Liver (tissue), 7 donors: ENCODE measurements at regions not wholly inside any gene's neighbourhood (a gene's known extent, or its start where the extent isn't known, plus 50 kb on each side); places are given as distances from the start of the nearest gene placed in this dataset.
"Not testable (repeated sequence)": the region's sequence is repeated elsewhere in the genome, so short reads cannot be mapped to it uniquely, and the experiment has no call there.

Source experiments
- DNase-seq: peaks from one replicate; pipeline ENCODE4 v3.0.0-alpha.2; 2017; ENCODE audit warnings: low spot score
- H3K27ac ChIP-seq, 2 donors: one replicate each; pipeline ENCODE4 v1.7.0; 2013; ENCODE audit warnings: inconsistent platforms in 2 of 2, low read length in 2 of 2, control low read depth in 1 of 2, low read depth in 1 of 2, mild to moderate bottlenecking in 1 of 2
- H3K27me3 ChIP-seq, 4 donors: one replicate each; pipeline versions ENCODE4 v1.6.1 to v1.7.0; 2013; ENCODE audit warnings: low read length in 3 of 4, inconsistent platforms in 1 of 4, mild to moderate bottlenecking in 1 of 4, moderate library complexity in 1 of 4; ENCODE audit not compliant: control insufficient read depth in 4 of 4, insufficient read depth in 4 of 4
- H3K36me3 ChIP-seq, 4 donors: one replicate each; pipeline versions ENCODE4 v1.6.1 to v1.7.0; 2013; ENCODE audit warnings: low read length in 3 of 4, mild to moderate bottlenecking in 3 of 4, low read depth in 1 of 4, moderate library complexity in 1 of 4; ENCODE audit not compliant: control insufficient read depth in 4 of 4, insufficient read depth in 3 of 4
- H3K4me1 ChIP-seq, 4 donors: one replicate each; pipeline versions ENCODE4 v1.6.1 to v1.7.0; 2013; ENCODE audit warnings: low read length in 3 of 4, mild to moderate bottlenecking in 3 of 4, moderate library complexity in 1 of 4; ENCODE audit not compliant: control insufficient read depth in 4 of 4, insufficient read depth in 4 of 4
- H3K4me3 ChIP-seq, 3 donors: one replicate each; pipeline versions ENCODE4 v1.6.1 to v1.7.0; 2013; ENCODE audit warnings: low read length in 3 of 3, control low read depth in 1 of 3, low read depth in 1 of 3, mild to moderate bottlenecking in 1 of 3
- H3K9ac ChIP-seq, 2 donors: one replicate each; pipeline ENCODE4 v1.7.0; 2013; ENCODE audit warnings: low read length in 2 of 2, mild to moderate bottlenecking in 2 of 2, moderate library complexity in 2 of 2, control low read depth in 1 of 2, low read depth in 1 of 2
- H3K9me3 ChIP-seq, 4 donors: one replicate each; pipeline versions ENCODE4 v1.6.1 to v1.7.0; 2013; ENCODE audit warnings: low read length in 3 of 4; ENCODE audit not compliant: control insufficient read depth in 4 of 4
- EGR1 ChIP-seq, 2 donors: IDR thresholded peaks; 2 replicates each; pipeline ENCODE4 v1.6.1; 2016 to 2018; ENCODE audit warnings: antibody characterized with exemption in 2 of 2, low read depth in 2 of 2
- FOXA1 ChIP-seq: IDR thresholded peaks from 2 replicates; pipeline ENCODE4 v1.6.1; 2016; ENCODE audit warnings: antibody characterized with exemption
- GABPA ChIP-seq, 2 donors: IDR thresholded peaks in 1 of 2; conservative IDR thresholded peaks in 1 of 2; 2 replicates each; pipeline ENCODE4 v1.6.1; 2016; ENCODE audit warnings: antibody characterized with exemption in 2 of 2, mild to moderate bottlenecking in 1 of 2, moderate library complexity in 1 of 2
- HNF4G ChIP-seq: IDR thresholded peaks from 2 replicates; pipeline ENCODE4 v1.6.1; 2016; ENCODE audit warnings: antibody characterized with exemption
- JUND ChIP-seq, 2 donors: IDR thresholded peaks; 2 replicates each; pipeline ENCODE4 v1.6.1; 2016; ENCODE audit warnings: antibody characterized with exemption in 2 of 2
- MAX ChIP-seq: IDR thresholded peaks from 2 replicates; pipeline ENCODE4 v1.6.1; 2016; ENCODE audit warnings: antibody characterized with exemption
- NR2F2 ChIP-seq: IDR thresholded peaks from 2 replicates; pipeline ENCODE4 v1.6.1; 2016; ENCODE audit warnings: antibody characterized with exemption
- REST ChIP-seq: IDR thresholded peaks from 2 replicates; pipeline ENCODE4 v1.6.1; 2016; ENCODE audit warnings: antibody characterized with exemption, mild to moderate bottlenecking
- RXRA ChIP-seq, 2 donors: IDR thresholded peaks; 2 replicates each; pipeline ENCODE4 v1.6.1; 2017 to 2018; ENCODE audit warnings: antibody characterized with exemption in 2 of 2, mild to moderate bottlenecking in 1 of 2
- SP1 ChIP-seq: IDR thresholded peaks from 2 replicates; pipeline ENCODE4 v1.6.1; 2018; ENCODE audit warnings: antibody characterized with exemption, mild to moderate bottlenecking
- YY1 ChIP-seq: IDR thresholded peaks from 2 replicates; pipeline ENCODE4 v1.6.1; 2016; ENCODE audit warnings: antibody characterized with exemption, mild to moderate bottlenecking
- ZBTB33 ChIP-seq: IDR thresholded peaks from 2 replicates; pipeline ENCODE4 v1.6.1; 2016; ENCODE audit warnings: antibody characterized with exemption
- WGBS: extraction: QIAGEN DNeasy Blood & Tissue Kit; methylation state at CpG from one replicate; pipeline ENCODE4 v1.1.7; 2013; 5-methylcytosine and 5-hydroxymethylcytosine counted together
- donor health status: healthy.
- donor health status: healthy.
- donor health status: healthy.
- donor health status: healthy.

- 70% methylated on average over 4 of the region's 4 CpGs for WGBS
- no peak overlapping the region for H3K9ac ChIP-seq
- H3K9me3 ChIP-seq, result no peaks in the 10 kb centered on the region
- H3K4me1 ChIP-seq, result no peaks in the 10 kb centered on the region
- DNase-seq, result no peak
- H3K27me3 ChIP-seq, result peaks cover 0 to 2% (median 0%) of the 10 kb centered on the region in 4 donors
- H3K36me3 ChIP-seq, result no peaks in the 10 kb centered on the region
- no peak for TF ChIP-seq MAX
- H3K4me3 ChIP-seq, result no peak overlapping the region
- no peak overlapping the region for H3K27ac ChIP-seq
These were observed 216.9 kb upstream of the ADRA1D start for GRCh38 chr20:4465855-4466545.

GRCh38 chr20:4465212-4465611, 216.1 kb upstream of the ADRA1D start:
- Histone ChIP-seq H3K9ac (no peak overlapping the region), H3K9me3 (no peaks in the 10 kb centered on the region), H3K4me1 (no peaks in the 10 kb centered on the region), H3K36me3 (no peaks in the 10 kb centered on the region), H3K27me3 (peaks cover 0 to 2% (median 0%) of the 10 kb centered on the region in 4 donors), H3K4me3 (no peak overlapping the region), H3K27ac (no peak overlapping the region)
- TF ChIP-seq ZBTB33 (no peak), RXRA (IDR thresholded peaks at IDR 0.05) (no peak), JUND (IDR thresholded peaks at IDR 0.05) (no peak), YY1 (no peak), FOXA1 (no peak), NR2F2 (no peak), EGR1 (IDR thresholded peaks at IDR 0.05; ENCODE audit: low read depth in 2 of 2) (no peak), GABPA (IDR thresholded peaks at IDR 0.05 in 1 of 2, conservative IDR thresholded peaks at IDR 0.05 in 1 of 2) (no peak)
- WGBS, result 67% methylated on average over 1 of the region's 1 CpG
- DNase-seq, result no peak

GRCh38 chr20:4462801-4463200, 213.7 kb upstream of the ADRA1D start:
- H3K9ac ChIP-seq, H3K36me3 ChIP-seq, H3K4me3 ChIP-seq, H3K27me3 ChIP-seq, H3K9me3 ChIP-seq, H3K4me1 ChIP-seq, DNase-seq, H3K27ac ChIP-seq: not testable (repeated sequence)
- WGBS, result 75% methylated on average over 1 of the region's 1 CpG

GRCh38 chr20:4459081-4459480, 210.0 kb upstream of the ADRA1D start:
- no peak overlapping the region for H3K9ac ChIP-seq

More at GRCh38 chr20:4459081-4459480, 210.0 kb upstream of the ADRA1D start:
- no peak for TF ChIP-seq FOXA1
- no peak for TF ChIP-seq REST
- TF ChIP-seq SP1, result no peak
- no peak for TF ChIP-seq MAX
- no peak for TF ChIP-seq GABPA (IDR thresholded peaks at IDR 0.05 in 1 of 2, conservative IDR thresholded peaks at IDR 0.05 in 1 of 2)
- TF ChIP-seq HNF4G, result no peak
- TF ChIP-seq YY1, result no peak
- no peak for TF ChIP-seq ZBTB33
- Histone ChIP-seq H3K36me3 (no peaks in the 10 kb centered on the region), H3K27me3 (no peaks in the 10 kb centered on the region), H3K27ac (no peak overlapping the region), H3K4me3 (no peak overlapping the region), H3K9me3 (no peaks in the 10 kb centered on the region), H3K4me1 (no peaks in the 10 kb centered on the region)
- no peak for DNase-seq
